GM19438 (cell line): ENCODE measurements at regions not wholly inside any gene's neighbourhood (a gene's known extent, or its start where the extent isn't known, plus 50 kb on each side); places are given as distances from the start of the nearest gene placed in this dataset.

ENCODE experiments used
- ATAC-seq: cut with Tn5 transposase; IDR thresholded peaks from one replicate; pipeline ENCODE4 v1.9.1; 2021; ENCODE audit warnings: low read depth; ENCODE audit not compliant: unreplicated experiment

DNA sequence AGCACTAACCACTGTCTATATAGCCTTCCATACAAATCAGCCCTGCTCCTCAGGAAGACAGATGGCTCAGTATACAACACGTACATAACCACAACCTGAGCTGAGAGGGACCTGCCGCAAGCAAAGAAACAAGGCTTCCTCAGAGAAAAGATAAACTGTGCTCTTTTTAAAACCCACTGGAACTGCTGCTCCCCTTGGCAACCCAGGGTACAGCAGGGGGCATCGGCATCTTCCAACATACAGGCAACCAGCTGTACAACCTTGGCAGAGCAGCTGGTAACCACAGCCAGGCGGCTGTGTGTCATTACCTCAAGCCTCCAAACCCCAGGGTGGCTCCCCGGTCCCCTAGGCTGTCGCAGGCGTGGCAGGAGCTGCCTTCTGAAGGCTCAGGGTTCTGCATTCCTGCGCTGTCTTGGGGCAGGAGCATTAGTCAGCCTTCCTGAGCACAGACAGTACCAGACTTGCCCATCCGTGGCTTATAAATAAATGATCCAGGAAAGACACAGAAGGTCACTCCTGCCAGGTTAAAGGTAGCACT is 249.5 kb downstream of the ADGRG6 start:
- no peak for ATAC-seq

DNA sequence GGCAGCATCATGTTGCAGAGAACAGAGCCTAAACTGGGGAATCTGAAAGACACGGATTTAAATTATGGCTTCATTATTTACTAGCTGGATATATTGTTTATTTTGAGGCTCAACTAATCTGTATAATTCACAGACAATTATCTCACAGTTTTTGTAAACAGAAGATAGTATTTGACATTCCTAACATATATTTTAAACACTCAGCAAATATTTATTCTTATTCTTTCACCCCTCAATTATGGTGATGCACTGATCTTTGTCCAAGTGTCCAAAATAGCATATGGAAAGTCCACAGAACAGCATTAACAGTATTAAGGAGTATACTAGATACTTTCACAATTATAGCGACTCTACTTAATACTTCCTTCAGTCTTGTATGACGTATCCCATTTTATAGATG is 257.0 kb downstream of the ADGRG6 start:
- ATAC-seq = no peak

DNA sequence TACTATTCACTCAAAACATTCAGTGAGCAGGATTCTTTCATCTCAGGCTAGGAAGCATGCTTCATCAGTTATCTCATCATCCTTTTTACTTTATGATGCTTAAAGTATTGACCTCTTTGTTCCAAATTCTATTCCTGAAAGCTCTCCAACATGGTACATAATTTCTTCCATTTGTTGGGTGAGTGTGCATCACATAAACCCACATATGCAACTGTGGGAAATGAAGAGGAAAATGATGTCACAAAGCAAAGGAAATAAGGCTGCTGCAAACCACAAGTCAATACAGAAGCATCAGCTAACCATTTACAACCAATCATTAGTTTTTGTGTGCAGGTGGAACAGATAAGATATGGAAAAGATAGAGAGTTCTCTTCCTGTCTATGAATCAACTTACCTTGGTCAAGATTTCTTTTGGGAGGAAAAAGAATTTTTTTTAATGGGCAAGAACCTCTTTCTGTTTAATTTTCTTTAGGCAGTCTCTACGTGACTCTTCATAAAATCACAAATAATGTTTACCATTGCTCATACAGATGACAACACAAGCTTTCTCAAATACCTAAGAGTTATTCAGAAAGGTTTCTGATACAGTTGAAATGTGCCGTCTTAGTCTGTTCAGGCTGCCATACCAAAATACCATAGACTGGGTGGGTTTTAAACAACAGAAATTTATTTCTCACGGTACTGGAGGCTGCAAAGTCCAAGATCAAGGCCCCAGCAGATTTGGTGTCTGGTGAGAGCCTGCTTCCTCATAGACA is 259.9 kb downstream of the ADGRG6 start:
- no peak for ATAC-seq

DNA sequence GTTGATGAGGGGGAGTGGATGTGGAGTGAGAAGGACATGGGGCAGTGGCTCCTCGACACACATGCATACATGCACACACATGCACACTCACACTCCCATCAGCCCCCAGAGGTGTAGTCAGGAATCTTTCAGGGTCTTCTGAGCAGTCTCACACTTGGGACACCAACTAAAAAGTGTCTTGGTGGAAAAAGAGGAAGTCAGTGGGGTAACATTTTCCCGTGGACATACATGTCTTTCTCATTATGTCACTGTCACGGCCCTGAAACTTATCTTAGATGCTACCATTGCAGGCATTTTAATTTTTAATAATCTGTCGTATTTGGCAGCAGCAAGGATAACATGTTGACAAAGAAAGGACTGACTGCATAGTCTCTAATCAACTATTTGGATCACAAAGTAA is 261.1 kb downstream of the ADGRG6 start:
- ATAC-seq = no peak

DNA sequence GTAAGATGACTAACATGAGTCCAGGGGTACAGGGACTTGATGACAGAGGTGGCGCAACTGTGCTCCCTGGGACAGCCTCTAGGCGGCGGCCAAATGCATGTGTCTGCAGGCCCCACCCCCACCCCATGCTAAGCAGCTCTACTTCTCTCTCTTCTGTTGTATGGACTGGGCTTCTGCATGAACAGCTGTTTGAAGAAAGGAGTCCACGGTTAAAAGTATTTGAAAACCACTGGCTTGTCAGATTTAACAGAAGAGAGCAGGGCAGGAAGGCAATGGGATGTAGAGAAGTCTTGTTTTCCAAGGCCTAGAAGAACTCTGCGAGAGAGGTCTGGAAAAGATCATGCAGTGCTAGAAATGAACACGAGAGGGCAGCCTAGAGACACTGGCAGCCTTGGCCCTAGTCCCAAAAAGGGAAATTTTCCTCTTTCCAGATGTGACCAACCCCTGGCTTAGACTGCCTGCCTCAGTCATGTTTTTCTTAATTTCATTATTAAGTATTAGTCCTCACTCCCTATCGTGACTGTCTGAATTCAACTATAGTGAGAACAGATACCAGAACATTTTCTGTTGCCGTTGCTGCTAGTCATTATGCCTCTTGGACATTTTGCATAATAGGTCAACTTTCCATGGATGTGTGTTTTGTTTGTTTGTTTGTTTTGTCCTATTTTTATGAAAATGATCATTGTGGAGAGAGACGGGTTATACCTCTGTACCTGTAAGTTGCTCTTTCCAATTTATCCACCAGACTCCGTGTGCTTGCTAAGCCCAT is 265.0 kb downstream of the ADGRG6 start:
- ATAC-seq = no peak

DNA sequence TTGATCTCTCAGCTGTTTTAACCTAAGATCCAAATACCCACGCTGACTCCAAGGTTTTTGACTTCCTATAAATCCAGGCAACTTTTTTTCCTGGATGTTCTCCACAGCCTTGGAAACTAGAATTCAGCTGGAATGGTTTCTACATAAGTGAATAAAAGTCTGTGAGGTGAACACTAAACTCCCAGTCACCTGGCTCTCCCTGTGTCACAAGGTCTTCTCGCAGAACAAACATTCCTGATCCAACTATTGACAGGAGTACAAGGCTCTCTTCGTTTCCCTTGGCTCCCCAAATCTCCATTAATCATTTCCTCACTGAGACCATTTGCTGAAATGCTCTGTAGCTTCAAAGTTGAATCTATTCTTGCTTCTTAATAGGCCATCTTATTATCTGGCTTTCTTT is 265.7 kb downstream of the ADGRG6 start:
- no peak for ATAC-seq

DNA sequence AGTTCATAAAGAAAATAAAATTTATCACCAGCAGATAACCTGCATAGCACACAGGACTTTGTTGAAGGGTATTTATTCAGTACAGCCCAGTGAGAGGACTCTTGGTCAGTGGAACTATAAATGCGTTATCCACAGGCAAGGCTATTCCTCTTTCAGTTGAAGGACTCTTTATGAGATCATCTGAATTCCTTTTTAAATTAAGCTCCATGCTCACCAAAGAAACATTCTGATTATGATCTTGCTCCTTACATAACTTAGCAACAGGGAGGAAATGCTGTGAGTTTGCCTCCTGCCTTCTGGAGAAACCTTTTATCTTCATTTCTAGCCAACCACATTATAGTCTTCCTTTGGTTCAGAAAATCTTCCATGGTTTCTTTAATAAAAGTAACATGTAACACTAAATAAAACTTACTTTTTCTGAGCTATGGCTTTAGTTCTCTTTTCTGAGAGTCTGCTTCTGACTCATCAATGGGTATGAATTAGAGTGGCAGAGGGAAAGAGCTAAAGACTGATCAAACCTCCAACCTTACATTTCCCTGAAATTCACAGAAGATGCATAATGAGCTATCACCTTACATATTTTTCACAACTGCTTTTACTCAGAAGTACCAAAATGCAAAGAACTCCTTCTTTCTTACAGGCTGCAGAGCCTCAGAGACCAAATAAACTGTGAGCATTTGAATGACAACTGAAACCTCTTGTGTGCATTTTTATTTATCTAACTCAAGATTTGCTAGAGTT is 267.2 kb downstream of the ADGRG6 start:
- ATAC-seq = no peak

DNA sequence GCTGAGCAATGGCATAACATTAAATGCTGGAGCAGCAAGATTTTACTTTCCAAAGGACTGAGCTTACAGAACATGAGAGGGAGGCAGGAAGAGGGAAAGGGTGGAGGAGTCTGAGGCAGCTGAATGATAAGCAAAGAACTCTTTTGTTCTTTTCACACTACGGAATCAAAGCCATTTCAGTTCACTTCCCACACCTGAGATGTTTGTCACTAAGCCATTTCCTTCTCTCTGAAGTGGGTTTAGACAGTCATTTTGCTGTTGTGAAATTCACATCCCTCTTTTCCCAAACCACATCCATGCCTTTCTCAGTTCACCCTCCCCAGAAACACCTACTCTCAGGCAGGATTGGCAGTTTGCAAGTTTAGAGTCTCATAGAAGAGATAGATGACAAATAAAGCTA is 267.9 kb downstream of the ADGRG6 start:
- ATAC-seq = no peak

DNA sequence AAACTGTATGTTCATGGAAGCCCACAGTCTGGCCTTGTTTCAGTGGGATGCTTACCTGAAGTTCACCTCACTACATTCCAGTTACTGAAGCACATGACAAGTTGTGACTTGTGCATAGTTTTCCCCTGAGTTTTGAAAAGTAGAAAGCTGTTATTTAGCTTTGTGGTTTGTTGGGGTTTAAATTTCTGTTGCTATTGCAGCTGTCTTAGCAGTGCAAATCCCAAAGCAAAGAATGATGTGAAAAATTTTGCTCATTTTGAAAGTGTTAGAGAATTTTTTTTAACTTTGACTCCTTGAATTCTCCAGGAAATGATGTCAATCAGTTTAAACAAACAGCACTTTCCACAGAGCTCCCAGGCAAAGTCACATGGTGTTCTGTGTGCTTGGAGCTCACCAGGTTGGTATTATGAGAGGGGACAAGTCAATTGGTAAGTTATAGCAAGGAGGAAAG is 268.4 kb downstream of the ADGRG6 start:
- ATAC-seq = no peak

DNA sequence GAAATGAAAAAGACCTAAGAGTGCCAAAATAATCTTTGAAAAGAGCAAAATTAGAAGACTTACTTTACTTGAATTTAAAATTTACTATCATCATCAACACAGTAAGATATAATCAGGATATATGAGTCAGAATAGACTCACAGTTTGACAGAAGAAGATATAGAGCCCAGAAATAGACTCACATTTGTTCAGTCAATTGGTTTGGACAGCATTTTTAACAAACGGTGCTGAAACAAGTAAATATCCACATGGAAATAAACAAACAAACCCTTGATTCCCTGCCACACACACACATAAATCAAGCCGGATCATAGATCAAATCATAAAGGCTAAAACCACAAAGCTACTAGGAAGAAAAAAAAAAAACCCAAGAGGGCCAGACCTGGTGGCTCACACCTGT is 291.1 kb downstream of the ADGRG6 start:
- no peak for ATAC-seq

DNA sequence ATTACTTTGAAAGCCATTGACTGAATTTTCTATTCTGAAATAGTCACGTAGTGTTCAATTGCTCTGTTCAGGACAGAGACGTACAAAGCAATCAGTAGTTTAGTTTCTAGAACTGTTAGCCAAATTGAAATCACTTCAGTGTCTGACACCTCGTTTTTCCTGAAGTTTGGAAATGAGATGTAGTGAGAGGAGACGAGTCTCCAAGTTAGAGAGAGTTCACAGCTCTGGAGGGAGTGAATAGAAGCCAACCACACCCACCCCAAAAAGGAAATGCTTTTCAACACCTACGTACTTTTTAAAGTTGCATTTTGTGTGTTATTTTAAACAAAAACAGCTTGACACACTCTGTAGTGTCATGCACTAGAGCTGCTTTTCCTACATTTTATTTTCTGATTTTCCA is 296.0 kb downstream of the ADGRG6 start:
- no peak for ATAC-seq

DNA sequence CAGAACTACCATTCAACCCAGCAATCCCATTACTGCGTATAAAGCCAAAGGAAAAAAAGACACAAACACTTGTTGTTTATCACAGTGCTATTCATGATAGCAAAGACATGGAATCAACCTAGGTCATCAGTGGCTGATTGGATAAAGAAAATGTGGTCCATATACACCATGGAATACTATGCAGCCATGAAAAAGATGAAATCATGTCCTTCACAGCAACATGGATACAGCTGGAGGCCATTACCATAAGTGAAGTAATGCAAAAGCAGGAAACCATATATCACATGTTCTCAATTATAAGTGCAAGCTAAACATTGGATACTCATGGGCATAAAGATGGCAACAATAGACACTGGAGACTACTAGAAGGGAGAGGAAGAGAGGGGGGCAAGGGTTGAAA is 299.6 kb downstream of the ADGRG6 start:
- ATAC-seq = no peak

DNA sequence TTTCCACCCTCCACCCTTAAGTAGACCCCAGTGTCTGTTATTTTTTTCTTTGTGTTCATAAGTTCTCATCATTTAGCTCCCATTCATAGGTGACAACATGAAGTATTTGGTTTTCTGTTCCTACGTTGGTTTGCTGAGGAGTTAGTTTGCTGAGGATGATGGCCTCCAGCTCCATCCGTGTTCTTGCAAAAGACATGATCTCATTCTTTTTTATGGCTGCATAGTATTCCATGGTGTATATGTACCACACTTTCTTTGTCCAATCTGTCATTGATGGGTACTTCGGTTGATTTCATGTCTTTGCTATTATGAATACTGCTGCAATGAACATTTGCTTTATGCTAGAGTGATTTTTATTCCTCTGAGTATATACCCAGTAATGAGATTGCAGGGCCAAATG is 301.2 kb downstream of the ADGRG6 start:
- ATAC-seq = no peak

DNA sequence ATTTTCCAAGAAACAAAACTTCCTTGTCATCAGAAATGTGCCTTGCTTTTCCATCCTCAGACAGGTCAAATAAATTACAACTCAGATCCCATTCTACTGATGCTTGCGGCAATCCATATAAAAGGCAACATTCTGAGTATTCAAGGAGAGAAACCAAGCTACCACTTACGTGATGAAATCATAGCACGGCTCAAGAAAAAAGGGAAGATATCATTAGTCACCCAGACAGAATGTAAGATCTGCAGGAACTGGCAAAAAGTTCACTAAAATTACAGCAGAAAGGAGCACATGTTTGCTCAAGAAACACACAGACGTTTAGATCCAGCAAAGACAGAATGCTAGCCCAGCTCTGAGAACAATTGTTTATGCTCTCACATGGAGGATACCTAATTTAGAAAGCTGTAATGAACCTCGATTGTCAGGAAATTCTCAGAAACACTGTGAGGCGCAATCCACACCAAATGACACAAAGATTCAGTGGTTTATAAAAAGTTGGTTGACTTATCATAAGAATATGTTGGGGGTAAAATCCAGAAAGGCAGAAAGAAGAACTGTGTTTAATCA is 304.2 kb downstream of the ADGRG6 start:
- ATAC-seq = no peak

DNA sequence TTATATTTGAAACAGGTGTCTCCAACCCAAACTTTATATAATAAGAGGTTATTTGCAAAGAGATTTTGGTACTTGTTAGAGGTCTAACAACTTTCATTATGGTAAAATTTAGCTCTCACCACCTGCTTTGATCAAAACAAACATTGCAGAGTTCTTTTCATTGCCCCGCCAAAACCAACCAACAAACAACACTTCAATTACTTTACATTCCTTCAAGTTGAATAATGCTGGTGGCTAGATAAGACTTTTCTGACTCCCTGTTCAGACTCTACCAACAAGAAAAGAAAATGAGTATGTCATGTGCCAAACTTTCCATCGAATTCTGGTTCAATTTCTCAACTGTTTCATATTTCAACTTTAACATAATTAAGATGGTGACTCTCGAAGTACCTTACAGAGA is 311.1 kb downstream of the ADGRG6 start:
- no peak for ATAC-seq

DNA sequence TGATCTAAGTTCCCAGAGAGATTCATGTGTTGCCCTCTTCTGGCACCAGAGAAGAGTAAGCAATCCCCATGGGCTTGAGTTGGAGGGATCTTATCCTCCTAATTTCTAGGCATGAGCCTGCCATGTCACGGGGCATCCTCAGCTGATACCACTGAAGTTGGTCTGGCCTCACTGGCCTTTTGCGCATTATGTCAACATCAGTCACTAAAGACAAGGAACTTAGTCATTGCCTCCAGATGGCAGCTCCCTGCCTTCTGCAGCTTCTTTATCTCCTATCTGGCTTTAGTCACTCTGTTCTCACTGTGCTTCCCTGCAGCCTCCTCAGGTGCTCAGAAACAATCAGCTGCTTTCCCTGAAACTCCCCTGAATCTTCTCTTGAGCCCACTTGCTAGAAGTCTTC is 312.2 kb downstream of the ADGRG6 start:
- no peak for ATAC-seq

DNA sequence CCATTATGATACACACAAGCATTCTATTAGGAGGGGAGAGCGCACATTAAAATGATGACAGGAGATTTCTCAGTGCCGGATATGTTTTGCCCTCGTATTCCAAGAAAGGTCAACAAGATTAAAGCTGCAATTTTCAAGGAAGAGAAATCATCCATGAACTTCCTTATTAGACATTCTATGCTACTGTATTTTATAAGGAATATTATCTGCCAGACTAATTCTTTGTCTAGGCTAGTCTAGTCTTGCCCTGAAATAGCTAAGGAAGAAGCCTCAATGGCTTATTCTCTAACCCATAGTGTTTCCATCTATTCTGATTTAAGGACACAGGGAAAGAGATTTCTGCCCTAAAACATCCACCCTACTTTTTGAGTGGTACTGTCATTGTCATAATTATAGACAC is 315.4 kb downstream of the ADGRG6 start:
- ATAC-seq = no peak

DNA sequence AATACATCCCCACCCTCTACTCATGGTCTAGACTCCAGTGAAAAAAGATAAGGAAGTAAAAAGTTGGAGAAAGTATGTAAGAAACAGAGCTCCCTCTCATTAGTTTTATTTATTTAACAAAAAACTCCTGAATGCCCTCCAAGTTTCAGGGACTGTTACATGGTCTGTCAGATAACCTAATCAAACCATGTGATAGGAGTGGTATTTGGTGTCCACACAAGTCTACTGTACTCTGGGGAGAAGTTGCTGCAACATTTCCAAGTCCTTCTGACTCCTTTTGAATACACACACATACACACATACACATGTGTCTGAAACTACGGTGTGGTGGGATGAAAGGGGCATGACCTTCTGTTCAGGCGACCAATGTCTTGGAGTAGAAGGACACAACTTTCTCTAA is 320.0 kb downstream of the ADGRG6 start:
- ATAC-seq = no peak

DNA sequence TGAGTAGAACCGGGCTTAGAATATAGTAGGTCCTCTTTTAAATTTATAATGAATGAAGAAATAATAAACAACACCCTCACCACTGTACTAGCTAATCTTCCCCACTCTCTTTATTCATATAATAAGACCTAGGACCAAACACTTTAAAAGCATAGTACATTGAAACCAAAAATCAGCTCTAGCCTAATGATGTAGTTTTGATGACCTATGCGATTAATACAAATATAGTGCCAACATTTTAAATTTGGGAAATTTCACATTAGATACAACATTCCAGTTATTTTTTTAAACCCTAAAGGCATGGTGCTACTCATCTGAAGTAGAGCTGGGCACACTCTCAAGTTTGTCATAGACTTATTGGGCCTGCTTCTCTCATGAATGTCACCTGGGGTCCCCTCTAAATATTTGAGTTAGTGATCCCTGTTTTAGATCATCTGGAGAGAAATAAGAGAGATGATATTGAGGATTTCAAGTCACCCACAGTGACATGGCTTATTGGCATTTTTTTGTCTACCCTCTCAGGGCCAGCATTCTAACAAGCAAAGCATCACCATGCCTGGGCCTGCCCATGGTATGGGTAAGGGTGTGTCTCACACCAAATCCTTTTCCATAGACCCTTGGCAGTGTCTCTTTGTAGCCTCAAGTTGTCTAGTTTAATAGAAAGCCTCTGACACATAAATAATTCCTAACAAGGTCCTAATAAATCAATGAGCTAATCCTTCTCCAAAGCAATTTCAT is 319.8 kb downstream of the HIVEP2 start:
- no peak for ATAC-seq

DNA sequence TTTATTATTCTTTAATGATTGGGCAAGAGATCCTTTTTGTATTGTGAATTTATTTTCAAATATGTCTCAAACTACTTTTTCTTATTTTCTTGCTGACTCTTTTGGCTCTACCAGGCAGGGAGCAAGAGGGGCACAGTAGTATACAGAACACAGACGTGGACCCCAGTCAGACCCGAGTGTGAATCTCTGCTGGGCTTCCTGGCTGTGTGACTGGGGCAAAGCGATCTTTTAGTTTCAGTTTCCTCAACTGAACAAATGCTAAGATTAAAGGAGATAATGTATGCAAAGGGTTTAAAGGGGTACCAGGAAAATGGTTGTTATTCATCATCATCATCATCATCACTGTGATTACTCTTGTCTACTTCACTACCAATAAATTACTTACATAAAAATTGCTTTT is 317.5 kb downstream of the HIVEP2 start:
- ATAC-seq = no peak
